Uterus (tissue), 3 donors: ENCODE measurements at regions not wholly inside any gene's neighbourhood (a gene's known extent, or its start where the extent isn't known, plus 50 kb on each side); places are given as distances from the start of the nearest gene placed in this dataset.

Experiments used
- DNase-seq, 2 donors: peaks; one replicate each; pipeline ENCODE4 v3.0.0-alpha.2; 2019 to 2020
- H3K27ac ChIP-seq, 2 donors: fragments of 200-600 bp; sonication (generic); 1 replicate in 1 of 2; 2 replicates in 1 of 2; pipeline ENCODE4 v1.5.1; 2016 to 2018
- H3K27me3 ChIP-seq, 2 donors: fragments of 200-600 bp; sonication (generic); one replicate each; pipeline ENCODE4 v1.5.1; 2018 to 2019; ENCODE audit warnings: control low read depth in 1 of 2
- H3K36me3 ChIP-seq, 2 donors: fragments of 200-600 bp; sonication (generic); one replicate each; pipeline ENCODE4 v1.5.1; 2019; ENCODE audit warnings: control low read depth in 1 of 2
- H3K4me1 ChIP-seq, 2 donors: fragments of 200-600 bp; sonication (generic); one replicate each; pipeline ENCODE4 v1.5.1; 2018 to 2019; ENCODE audit warnings: control low read depth in 1 of 2
- H3K4me3 ChIP-seq, 2 donors: fragments of 200-600 bp; sonication (generic); 1 replicate in 1 of 2; 2 replicates in 1 of 2; pipeline ENCODE4 v1.5.1; 2018 to 2019; ENCODE audit warnings: mild to moderate bottlenecking in 1 of 2
- H3K9me3 ChIP-seq, 2 donors: fragments of 200-600 bp; sonication (generic); one replicate each; pipeline ENCODE4 v1.5.1; 2019; ENCODE audit warnings: control low read depth in 1 of 2
- CTCF ChIP-seq, 4 experiments: fragments of 200-600 bp in 2 of 4; fragments of 450-650 bp in 2 of 4; sonication (generic) in 2 of 4; IDR thresholded peaks; one replicate each; pipeline ENCODE4 v1.5.1; 2016 to 2019; ENCODE audit warnings: antibody characterized with exemption in 4 of 4, mild to moderate bottlenecking in 2 of 4, moderate library complexity in 1 of 4
- POLR2A ChIP-seq, 2 donors: fragments of 450-650 bp; IDR thresholded peaks; one replicate each; pipeline ENCODE4 v1.6.1; 2016; ENCODE audit warnings: antibody characterized with exemption in 2 of 2, mild to moderate bottlenecking in 1 of 2, moderate library complexity in 1 of 2
- intact Hi-C: fragments of 100-400 bp; cut with DNase I; formaldehyde crosslinking; loops from one replicate; pipeline ENCODE4 v1.15.1; 2023; ENCODE audit warnings: low total_unique reads
- donor health status: DM: yes; HTN: yes; CAD: no.

- DNase-seq: no peak
- H3K27me3 ChIP-seq: no peaks in the 10 kb centered on the region
Measured at GRCh38 chr1:63027176-63027575, 243.2 kb downstream of the ATG4C start.

GRCh38 chr1:63032171-63032570 lies 248.2 kb downstream of the ATG4C start:
- intact Hi-C loops: no loop called here
- no peaks in the 10 kb centered on the region for H3K27me3 ChIP-seq
- H3K4me3 ChIP-seq: no peak overlapping the region
- DNase-seq: no peak
- no peak overlapping the region for H3K27ac ChIP-seq
- no peaks in the 10 kb centered on the region for H3K36me3 ChIP-seq
- H3K9me3 ChIP-seq: no peaks in the 10 kb centered on the region
- TF ChIP-seq POLR2A (IDR thresholded peaks at IDR 0.05) (no peak), CTCF (IDR thresholded peaks at IDR 0.05) (no peak)
- no peaks in the 10 kb centered on the region for H3K4me1 ChIP-seq

More at GRCh38 chr1:63027176-63027575, 243.2 kb downstream of the ATG4C start:
- H3K4me1 ChIP-seq: no peaks in the 10 kb centered on the region
- intact Hi-C loops: no loop called here
- no peaks in the 10 kb centered on the region for H3K36me3 ChIP-seq
- H3K4me3 ChIP-seq: no peak overlapping the region
- H3K27ac ChIP-seq: no peak overlapping the region
- no peak for TF ChIP-seq POLR2A (IDR thresholded peaks at IDR 0.05)
- TF ChIP-seq CTCF (IDR thresholded peaks at IDR 0.05): no peak
- H3K9me3 ChIP-seq: no peaks in the 10 kb centered on the region

DNA sequence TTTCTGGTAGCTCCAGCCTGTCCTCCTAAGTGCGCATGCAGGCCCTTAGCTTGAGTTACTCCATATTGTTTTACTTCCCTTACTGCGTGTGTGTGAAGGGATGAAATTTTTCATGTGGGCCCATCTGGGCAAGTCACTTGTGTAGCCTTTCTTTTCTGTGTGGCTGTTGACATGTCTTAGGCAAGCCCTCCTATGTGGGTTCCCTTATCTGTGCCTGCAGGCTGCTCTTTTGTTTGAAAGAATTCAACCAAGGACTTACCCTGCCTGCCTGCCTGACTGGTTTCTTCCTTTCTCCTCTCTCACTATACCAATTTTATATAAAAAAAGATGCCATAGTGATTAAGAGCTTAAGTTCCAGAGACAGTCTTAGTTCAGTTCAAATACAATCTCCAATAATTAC lies 249.3 kb downstream of the ATG4C start:
- H3K36me3 ChIP-seq: no peaks in the 10 kb centered on the region
- no peak overlapping the region for H3K4me3 ChIP-seq
- H3K4me1 ChIP-seq: no peaks in the 10 kb centered on the region
- no peak for DNase-seq
- H3K9me3 ChIP-seq: no peaks in the 10 kb centered on the region
- intact Hi-C loops: no loop called here
- H3K27me3 ChIP-seq: no peaks in the 10 kb centered on the region
- no peak for TF ChIP-seq CTCF (IDR thresholded peaks at IDR 0.05)
- TF ChIP-seq POLR2A (IDR thresholded peaks at IDR 0.05): no peak
- no peak overlapping the region for H3K27ac ChIP-seq

GRCh38 chr1:63034256-63034655 lies 250.3 kb downstream of the ATG4C start:
- Histone ChIP-seq H3K4me3 (no peak overlapping the region), H3K9me3 (no peaks in the 10 kb centered on the region), H3K4me1 (no peaks in the 10 kb centered on the region), H3K36me3 (no peaks in the 10 kb centered on the region), H3K27me3 (no peaks in the 10 kb centered on the region), H3K27ac (no peak overlapping the region)
- DNase-seq: no peak
- TF ChIP-seq POLR2A (IDR thresholded peaks at IDR 0.05) (no peak), CTCF (IDR thresholded peaks at IDR 0.05) (no peak)
- intact Hi-C loops: no loop called here

- intact Hi-C loops: no loop called here
- Histone ChIP-seq H3K4me3 (no peak overlapping the region), H3K9me3 (no peaks in the 10 kb centered on the region), H3K4me1 (no peaks in the 10 kb centered on the region), H3K36me3 (no peaks in the 10 kb centered on the region), H3K27ac (no peak overlapping the region), H3K27me3 (no peaks in the 10 kb centered on the region)
- DNase-seq: no peak
- TF ChIP-seq POLR2A (IDR thresholded peaks at IDR 0.05): no peak
- no peak for TF ChIP-seq CTCF (IDR thresholded peaks at IDR 0.05)
Measured at GRCh38 chr1:63038586-63038985, 254.7 kb downstream of the ATG4C start.
